Kidney epithelial cell (primary cell): ENCODE measurements at regions not wholly inside any gene's neighbourhood (a gene's known extent, or its start where the extent isn't known, plus 50 kb on each side); places are given as distances from the start of the nearest gene placed in this dataset.

Experiments
- DNase-seq: peaks from one replicate; pipeline ENCODE4 v3.0.0-alpha.2; 2010; ENCODE audit warnings: low read depth
- H3K27me3 ChIP-seq: 2 replicates; pipeline ENCODE4 v1.6.0; 2011; ENCODE audit warnings: low read length; ENCODE audit not compliant: control insufficient read depth, insufficient read depth
- H3K36me3 ChIP-seq: 2 replicates; pipeline ENCODE4 v1.5.1; 2011; ENCODE audit warnings: low read length; ENCODE audit not compliant: control insufficient read depth, insufficient read depth
- H3K4me3 ChIP-seq: 2 replicates; pipeline ENCODE4 v1.5.1; 2011; ENCODE audit warnings: low read depth, mild to moderate bottlenecking, control low read depth, low read length
- CTCF ChIP-seq: IDR thresholded peaks from 2 replicates; pipeline ENCODE4 v1.5.1; 2011; ENCODE audit warnings: mild to moderate bottlenecking, moderate library complexity, low read length, control low read depth, inconsistent platforms; ENCODE audit not compliant: insufficient read depth, poor library complexity, severe bottlenecking

- TF ChIP-seq CTCF, result no peak
- Histone ChIP-seq H3K27me3 (no peaks in the 10 kb centered on the region), H3K4me3 (no peak overlapping the region), H3K36me3 (no peaks in the 10 kb centered on the region)
- DNase-seq, result no peak
Measured at GRCh38 chr1:164930241-164930640, 371.3 kb downstream of the PBX1 start.

- H3K4me3 ChIP-seq, result no peak overlapping the region
- no peaks in the 10 kb centered on the region for H3K36me3 ChIP-seq
- TF ChIP-seq CTCF, result no peak
- no peak for DNase-seq
- no peaks in the 10 kb centered on the region for H3K27me3 ChIP-seq
Measured at GRCh38 chr1:164928232-164928812, 369.3 kb downstream of the PBX1 start.

- H3K27me3 ChIP-seq, result no peaks in the 10 kb centered on the region
- DNase-seq, result no peak
- no peak overlapping the region for H3K4me3 ChIP-seq
- no peaks in the 10 kb centered on the region for H3K36me3 ChIP-seq
- TF ChIP-seq CTCF, result no peak
Measured at GRCh38 chr1:164926107-164926506, 367.1 kb downstream of the PBX1 start.

GRCh38 chr1:164922585-164922984, 363.6 kb downstream of the PBX1 start:
- DNase-seq, result no peak
- TF ChIP-seq CTCF, result no peak
- Histone ChIP-seq H3K36me3 (no peaks in the 10 kb centered on the region), H3K27me3 (no peaks in the 10 kb centered on the region), H3K4me3 (no peak overlapping the region)

GRCh38 chr1:164921493-164921892, 362.5 kb downstream of the PBX1 start:
- H3K27me3 ChIP-seq, result no peaks in the 10 kb centered on the region
- H3K4me3 ChIP-seq, result no peak overlapping the region
- DNase-seq, result no peak
- no peak for TF ChIP-seq CTCF
- H3K36me3 ChIP-seq, result no peaks in the 10 kb centered on the region

- Histone ChIP-seq H3K27me3 (peaks cover 2% of the 10 kb centered on the region), H3K36me3 (no peaks in the 10 kb centered on the region), H3K4me3 (no peak overlapping the region)
- no peak for DNase-seq
- TF ChIP-seq CTCF, result no peak
Measured at GRCh38 chr1:164918140-164918539, 359.2 kb downstream of the PBX1 start.
